Inflammatory macrophage treated with lipopolysaccharide for 1 hour (primary cell): ENCODE measurements at regions not wholly inside any gene's neighbourhood (a gene's known extent, or its start where the extent isn't known, plus 50 kb on each side); places are given as distances from the start of the nearest gene placed in this dataset.
A peak's percentile ranks its signal among the peaks of the same experiment; 100 is the strongest.

Source experiments
- DNase-seq, 2 donors: peaks; one replicate each; pipeline ENCODE4 v3.0.0-alpha.2; 2020 to 2022

- no peak for DNase-seq
Observed at GRCh38 chr10:128825626-128826025, 641.4 kb upstream of the MGMT start.

DNA sequence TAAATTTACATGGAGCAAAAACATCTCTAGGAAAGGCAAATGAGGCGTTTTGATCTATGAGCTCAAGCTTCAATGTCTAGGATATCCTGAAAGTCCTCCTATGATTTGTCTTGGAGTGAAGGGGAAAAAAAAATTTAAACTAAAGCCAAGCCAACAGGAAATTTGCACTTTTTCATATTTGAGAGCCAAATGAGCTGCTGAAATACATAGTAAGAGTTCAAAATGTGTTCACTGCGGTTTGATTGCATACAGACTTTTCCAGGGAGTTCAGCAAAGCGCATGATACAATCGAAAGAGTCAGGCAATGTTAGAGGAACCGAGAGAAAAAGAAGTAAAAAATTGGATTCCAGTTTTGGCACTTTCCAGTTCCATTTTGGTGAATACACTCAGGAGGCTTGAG is 633.4 kb upstream of the MGMT start:
- DNase-seq: no peak

GRCh38 chr10:128835361-128835760 is 631.7 kb upstream of the MGMT start:
- no peak for DNase-seq

- DNase-seq: no peak
Observed at GRCh38 chr10:128837478-128837877, 629.6 kb upstream of the MGMT start.

- DNase-seq: no peak
Observed at GRCh38 chr10:128839134-128839533, 627.9 kb upstream of the MGMT start.

DNA sequence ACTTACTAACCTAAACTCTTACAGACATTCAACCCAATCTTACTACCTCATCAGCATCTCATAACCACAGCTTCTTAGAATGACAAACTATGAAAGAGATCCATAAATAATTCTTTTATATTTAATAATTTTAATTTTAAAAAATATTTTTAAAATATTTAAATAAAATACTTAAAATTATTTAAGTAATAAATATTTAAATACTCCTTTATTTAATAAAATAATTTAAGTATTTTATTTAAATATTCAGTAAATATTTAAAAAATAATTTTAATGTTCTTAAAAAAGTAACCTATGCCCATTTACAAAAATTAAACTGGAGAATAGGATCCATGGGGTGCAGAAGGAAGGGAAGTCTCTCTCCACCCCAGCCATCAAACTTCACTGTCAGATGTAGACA is 627.3 kb upstream of the MGMT start:
- no peak for DNase-seq

DNA sequence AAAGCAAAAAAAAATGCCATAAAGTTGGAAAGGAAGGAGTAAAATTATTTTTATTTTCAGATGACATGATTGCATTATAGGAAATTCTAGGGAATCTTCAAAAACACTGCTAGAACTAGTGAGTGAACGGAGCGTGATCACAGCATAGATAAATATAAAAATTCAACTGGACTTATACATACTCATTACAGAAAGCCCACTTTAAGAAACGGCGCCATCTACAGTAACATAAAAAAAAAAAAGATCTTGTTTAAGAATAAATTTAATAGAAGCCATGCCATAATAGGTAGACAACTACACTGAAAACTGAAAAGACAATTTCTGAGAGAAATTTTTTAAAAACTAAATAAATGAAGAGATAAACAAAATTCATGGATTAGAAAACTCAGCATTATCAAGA is 623.1 kb upstream of the MGMT start:
- no peak for DNase-seq

DNA sequence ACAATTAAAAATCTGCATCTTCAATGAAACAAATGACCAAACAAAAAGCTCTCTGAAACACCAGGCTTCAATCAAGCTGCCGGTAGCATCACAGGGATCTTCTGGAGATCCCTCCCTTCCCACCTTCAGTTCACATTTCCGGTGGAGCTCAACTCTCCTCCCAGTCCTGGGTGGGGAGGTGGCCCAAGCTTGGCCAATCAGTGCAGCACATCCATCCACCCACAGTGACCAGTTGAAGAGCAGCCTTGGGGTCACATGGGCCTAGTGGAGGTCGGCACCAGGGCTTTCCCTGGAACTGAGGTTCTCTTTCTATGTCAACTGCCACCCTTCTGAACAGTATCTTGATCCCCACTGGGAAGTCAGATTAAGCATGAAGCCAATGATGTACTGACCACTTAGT is 620.1 kb upstream of the MGMT start:
- DNase-seq: no peak

DNA sequence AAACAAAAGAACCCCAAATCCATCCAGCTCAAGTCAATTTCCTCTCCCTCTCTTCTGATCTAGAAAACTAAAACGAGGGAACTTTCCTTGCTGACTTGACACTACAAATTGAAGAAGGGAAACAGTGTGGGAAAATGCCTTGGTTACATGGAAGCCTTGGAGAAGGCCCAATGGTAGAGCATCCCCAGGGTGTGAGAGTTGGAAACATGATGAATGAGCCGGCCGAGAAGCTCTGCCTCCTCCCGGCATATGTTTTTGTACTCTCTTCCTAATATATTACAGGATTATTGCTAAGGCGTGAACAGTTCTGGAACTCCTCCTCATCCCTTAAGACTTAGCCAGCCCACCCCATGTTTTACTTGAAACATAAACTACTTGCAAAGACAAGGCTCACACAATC is 618.2 kb upstream of the MGMT start:
- DNase-seq: no peak

GRCh38 chr10:128850647-128851046 is 616.4 kb upstream of the MGMT start:
- no peak for DNase-seq

GRCh38 chr10:128851281-128851680 is 615.8 kb upstream of the MGMT start:
- no peak for DNase-seq

DNA sequence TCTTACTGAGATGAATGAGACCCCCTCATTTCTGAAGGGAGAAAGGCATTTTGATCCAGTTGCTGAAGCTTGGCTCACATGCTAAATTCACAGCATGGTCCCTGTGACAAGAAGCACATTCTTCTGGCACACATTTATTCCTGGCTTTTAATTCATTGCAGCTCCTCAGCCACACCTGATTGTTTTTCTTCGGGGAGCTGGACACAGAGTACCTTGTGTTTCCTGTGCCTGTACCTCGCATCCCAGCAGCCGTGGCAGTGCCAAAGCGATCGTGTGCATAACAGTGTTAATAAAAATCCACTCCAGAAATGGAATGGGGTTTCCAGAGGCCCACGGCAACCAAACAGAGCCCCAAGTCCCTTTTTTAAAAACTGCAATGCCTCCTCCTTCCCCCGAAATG is 615.3 kb upstream of the MGMT start:
- DNase-seq: no peak

- DNase-seq: no peak
Observed at GRCh38 chr10:128852449-128852848, 614.6 kb upstream of the MGMT start.

- no peak for DNase-seq
Observed at GRCh38 chr10:128852902-128853301, 614.1 kb upstream of the MGMT start.

DNA sequence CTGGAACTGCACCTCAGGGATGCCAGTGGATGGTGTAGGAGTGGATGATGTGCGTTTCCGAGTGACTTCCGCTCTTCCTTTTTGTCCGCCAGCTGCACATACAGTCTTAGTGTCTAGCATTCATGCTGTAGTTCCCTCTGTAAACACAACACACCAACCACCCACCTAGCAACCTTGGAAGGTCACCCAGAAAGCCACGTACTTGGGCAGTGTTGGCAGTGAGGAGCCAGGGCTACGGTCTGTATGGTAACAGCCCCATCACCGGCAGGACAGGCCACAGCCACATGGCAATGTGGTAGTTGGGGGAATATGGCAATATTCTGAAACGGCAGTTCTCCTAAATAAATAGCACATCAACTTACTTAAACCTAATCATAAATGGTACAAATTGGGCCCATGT is 613.5 kb upstream of the MGMT start:
- DNase-seq: no peak

DNA sequence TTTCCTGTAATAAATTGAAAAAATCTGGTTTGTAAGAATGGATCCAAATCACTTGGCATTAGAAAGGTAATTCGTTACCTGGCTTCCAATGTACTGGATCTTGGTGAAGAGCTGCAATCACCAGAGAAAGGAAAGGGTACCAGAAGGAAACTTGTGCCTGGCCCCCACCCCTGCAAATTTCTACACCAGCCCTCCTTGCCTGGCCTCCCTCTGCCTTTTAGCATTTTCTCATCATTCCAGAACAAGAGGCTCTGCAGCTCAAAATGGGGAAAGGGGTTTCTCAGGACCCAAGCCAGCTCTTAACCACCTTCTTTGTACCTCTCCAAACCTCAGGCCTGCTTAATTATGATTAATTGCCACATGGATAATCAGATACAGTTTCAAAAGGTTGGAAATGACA is 612.8 kb upstream of the MGMT start:
- DNase-seq: no peak

DNA sequence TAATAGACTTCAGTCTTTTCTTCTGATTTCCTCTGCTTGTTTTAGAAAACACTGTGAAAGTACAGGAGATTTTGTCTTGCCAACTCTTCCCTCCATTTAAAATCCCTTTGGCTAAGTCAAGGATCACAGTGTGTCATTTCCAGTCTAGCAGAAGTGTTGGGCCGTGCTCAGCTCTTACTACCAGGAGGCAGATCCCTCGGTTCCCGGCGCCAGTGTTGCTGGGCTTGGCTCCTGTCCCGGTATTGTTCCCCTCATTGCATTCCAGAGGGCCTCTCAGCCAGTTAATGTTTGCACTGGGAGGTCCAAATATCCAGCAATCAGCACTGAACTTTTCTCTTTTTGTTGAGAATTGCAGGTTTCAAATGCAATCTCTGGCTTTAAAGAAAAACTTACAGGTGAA is 612.1 kb upstream of the MGMT start:
- DNase-seq: no peak

DNA sequence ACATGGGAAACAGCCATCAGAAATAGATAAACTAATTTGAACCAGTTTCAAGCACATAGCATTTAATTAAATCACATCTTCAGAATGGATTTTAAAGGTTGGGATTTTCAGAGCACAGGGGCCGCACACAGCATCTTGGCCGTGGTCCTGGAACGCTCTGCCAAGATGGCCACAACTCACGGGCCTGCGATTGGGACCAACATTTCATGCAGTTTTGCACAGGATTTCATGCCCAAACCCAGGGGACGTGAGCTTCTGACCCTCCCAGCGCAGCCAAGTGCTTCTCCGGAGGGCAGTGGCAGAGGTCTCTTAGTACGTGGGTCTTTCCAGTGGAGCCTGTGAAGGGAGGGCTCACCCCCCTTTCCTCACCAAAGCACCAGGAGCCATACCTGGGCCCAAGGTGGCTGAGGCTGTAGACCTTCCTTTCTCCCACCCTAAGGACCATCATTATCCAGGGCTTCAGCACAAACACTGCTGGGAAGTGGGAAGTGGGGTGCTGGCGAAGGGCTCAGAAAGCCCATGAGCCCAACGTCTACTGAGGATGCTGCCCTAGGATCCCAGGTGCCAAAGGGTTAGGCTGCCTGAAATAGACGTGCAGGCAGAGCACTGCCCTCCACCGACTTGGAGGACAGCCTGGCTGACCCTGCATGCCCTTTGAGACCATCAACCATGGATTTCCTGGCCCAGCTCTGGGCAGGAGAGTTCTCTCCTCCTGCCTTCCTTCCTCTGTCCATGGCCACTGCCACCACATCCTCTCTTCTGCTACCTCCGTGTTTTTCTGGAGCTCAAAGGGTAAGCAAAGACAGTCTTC is 611.2 kb upstream of the MGMT start:
- no peak for DNase-seq

DNA sequence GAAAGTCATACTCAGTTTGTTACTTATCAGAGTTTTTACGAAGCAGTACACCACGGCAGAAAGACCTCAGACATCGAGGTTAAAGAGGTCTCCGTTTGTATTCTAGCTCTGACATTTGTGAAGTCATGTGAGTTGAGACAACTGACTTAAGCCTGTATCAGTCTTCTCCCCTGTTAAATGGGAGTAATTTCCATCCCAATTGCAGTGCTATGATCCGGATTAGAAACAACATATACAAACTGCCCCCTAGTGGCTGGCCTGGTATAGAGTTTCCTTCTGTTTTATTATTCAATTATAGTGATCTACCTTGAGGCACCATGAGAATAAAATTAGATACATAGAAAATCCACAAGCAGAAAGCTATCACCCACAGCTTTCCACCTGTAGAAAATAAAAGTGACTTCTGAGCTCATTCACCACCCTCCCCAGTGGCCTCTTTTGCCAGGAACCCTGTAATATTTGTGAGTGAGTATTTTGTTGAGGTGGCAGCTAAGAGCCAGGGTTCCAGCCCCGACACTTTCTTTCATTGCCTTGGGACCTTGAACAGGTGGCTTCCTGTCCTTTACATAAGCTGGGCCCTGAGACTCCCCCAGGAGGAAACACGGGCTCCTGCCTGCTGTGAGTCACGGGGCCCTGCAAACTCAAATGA is 607.2 kb upstream of the MGMT start:
- peak; percentile 2 to 7 for DNase-seq

DNA sequence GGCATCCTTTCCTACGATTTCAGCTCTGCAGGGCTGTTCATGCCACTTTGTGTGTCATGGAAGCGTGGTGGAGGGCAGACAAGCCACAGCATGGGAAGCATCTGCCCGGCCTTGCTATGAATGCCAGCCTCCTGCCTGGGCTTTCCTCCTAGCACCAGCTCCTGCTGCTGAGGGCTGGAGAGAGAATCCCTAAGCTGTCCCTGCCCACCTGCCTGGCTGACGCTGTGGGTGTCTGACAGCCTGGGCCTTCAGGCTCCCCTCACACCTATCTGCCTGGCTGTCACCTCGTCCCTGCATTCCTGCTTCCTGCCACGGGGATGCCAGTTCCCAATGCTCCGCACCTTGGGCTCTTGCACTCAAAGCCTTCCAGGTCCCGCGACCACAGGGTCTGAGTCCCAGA is 606.5 kb upstream of the MGMT start:
- no peak for DNase-seq

DNA sequence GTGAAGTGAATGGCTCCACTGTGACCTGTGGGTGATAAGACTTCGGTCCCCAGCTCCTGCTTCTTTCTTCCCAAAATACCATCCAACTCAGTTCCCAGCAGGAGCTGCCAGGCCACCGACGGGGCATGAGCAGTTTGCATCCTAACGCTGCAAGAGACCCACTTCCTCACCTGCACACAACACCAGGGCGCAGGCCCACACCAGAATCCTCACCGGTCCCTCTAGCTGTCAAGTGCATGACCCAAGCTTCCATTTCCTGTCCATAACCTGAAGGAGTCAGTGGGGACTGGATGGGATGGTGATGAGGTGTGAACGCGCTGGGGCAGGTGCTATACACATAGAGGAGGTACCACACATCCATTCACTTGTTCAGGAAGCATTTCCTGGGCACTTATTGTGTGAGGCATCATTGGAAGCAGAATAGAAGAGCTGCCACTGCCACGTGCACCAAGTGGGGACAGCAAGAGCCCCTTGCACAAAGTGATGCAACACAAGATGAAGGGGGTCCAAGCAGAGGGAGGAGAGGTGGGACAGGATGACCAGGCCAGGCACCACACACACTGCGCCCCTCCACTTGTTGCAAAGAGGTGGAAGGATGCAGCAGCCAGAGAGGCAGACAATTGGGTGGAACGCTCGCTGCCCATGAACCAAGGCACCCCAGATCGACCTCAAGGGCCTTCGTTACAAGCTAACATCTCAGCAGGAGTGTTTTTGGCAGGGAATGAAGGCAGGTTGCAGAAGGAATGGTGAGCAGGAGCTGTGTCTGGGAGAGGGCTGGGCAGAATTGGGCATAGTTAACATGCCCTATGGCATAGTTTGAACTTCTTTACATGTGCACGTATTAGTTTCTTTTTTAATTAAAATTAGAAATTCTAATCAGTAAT is 605.8 kb upstream of the MGMT start:
- DNase-seq: no peak

- no peak for DNase-seq
Observed at GRCh38 chr10:128863411-128863810, 603.6 kb upstream of the MGMT start.

- DNase-seq: no peak
Observed at GRCh38 chr10:128863823-128864405, 603.1 kb upstream of the MGMT start.
